NCI-H345 treated with DMSO at 0.1 percent for 48 hours (cell line): ENCODE measurements at regions not wholly inside any gene's neighbourhood (a gene's known extent, or its start where the extent isn't known, plus 50 kb on each side); places are given as distances from the start of the nearest gene placed in this dataset.
"Not testable (repeated sequence)": the region's sequence is repeated elsewhere in the genome, so short reads cannot be mapped to it uniquely, and the experiment has no call there.

Source experiments
- DNase-seq: peaks from one replicate; lab custom pipeline; 2025; ENCODE audit not compliant: unreplicated experiment; lab: John Stamatoyannopoulos, UW

DNA sequence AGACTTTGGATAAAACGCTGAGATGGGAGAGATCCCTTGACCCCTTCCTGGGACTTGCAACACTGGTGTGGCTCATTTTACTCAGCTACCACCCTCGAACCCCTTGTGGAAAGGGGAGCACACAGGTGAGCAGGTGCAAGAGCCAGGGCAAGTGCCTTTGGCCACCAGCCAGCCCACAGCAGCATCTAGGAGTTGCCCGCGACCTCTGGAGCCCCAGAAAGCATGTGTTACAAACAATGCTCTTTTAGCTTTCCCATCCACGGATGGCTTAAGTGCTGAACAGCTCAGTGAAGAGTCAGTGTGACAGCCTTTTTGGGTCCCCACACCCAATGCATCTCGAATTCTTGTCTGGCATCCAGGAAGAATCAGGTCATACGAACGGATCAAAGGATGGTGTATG, 197.8 kb downstream of the MEMO1 start:
- no peak for DNase-seq

DNA sequence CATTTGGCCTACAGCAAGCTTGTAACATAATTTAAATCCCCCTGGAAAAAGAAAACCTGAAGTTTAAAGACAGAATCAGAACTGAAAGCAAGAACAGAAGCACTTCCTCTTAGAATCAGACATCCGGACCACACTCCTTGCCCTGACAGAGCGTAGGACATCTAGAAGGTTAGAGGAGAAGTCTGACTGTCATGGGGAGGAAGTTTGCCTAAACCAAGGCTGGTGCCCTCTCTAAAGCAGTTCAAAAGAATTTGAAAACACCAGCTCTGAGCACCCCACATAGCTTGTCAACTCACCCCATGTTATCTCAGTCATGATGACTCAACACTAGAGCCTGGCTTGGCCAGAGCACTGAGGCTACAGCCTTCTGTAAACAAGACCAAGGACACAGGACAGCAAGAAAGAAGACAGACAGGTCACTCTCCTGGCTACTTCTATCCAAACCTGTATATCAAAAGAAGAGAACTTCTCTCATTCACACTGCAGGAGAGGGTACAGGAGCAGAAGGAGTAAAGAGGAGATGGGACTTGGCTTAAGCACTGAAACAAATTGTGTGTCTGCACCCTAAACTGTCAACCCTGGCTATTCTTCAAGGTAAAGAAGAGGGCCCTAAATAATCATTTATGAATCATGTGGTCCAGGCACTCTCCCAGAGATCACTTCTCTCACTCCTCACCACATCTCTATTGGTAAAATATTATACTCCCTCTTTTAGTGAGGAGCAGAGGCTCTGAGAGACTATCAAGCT, 198.6 kb downstream of the MEMO1 start:
- DNase-seq = no peak

DNA sequence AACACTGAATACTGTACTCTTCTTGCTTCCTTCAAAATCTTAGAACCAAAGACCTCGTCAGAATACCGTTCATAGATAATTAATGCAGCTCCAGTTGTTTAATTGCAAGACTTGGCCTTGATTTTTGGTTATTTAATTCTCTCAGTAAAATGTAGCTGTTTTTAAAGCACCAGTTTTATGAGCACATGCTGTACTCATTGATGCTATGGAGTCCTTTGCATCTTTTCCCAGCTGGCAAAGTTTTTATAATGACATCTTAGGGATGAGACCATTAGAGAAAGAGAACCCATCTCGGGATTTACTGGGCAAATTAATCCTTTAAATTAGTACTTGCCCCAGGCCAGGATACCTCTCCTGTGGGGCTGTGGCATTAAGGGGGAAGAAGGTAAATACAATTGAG, 199.3 kb downstream of the MEMO1 start:
- DNase-seq = no peak

DNA sequence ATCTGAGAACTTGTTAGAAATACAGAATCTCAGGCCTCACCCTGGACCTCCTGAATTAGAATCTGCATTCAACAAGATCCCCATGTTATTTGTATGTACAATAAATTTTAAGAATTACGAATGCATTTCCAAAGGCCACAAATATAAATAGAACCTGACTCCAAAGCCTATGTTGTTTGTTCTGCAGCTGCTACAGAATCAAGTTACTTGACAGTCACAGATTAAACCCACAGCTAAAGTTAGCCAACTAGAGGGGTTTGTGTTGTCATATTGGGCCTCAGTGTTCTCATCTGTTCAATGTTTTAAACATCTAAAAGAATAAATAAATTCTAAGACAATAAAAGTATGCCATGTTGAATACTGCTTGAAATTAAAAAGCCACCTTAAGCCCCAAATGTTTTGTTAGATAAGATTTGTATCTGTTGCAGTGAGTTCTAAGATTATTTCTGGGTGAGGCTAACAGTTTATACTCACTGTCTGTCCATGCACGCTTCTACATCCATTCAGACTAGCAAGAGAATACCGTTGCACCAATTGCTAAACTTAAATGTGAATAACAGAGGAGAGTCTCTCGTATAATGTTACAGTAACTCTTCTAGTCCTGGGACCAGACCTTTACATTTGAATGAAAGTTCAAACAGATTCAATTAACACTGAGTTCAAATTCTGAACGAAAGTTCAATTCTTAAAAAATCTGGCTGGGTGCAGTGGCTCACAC, 200.4 kb downstream of the MEMO1 start:
- DNase-seq = no peak

DNA sequence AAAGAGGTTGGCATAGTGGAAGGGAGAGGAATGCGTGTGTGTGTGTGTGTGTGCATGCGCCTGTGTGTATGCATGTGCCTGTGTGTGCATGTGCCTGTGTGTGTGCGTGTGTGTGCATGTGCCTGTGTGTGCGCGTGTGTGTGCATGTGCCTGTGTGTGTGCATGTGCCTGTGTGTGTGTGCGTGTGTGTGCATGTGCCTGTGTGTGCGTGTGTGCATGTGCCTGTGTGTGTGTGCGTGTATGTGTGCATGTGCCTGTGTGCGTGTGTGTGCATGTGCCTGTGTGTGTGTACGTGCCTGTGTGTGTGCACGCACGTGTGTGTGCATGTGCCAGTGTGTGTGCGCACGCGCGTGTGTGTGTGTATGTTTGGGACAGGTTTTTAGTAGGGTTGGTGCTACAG, 205.1 kb downstream of the MEMO1 start:
- DNase-seq = no peak

DNA sequence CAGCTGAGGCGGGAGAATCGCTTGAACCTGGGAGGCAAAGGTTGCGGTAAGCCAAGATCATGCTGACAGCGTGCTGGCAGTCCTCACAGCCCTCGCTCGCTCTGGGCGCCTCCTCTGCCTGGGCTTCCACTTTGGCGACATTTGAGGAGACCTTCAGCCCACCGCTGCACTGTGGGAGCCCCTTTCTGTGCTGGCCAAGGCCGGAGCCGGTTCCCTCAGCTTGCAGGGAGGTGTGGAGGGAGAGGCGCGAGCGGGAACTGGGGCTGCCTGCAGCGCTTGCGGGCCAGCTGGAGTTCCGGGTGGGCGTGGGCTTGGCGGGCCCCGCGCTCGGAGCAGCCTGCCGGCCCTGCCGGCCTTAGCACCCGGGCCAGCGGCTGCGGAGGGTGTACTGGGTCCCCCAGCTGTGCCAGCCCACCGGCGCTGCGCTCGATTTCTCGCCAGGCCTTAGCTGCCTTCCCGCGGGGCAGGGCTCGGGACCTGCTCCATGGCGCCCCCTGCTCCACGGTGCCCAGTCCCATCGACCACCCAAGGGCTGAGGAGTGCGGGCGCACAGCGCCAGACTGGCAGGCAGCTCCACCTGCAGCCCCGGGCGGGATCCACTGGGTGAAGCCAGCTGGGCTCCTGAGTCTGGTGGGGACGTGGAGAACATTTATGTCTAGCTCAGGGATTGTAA, 207.2 kb downstream of the MEMO1 start:
- not testable (repeated sequence) for DNase-seq

DNA sequence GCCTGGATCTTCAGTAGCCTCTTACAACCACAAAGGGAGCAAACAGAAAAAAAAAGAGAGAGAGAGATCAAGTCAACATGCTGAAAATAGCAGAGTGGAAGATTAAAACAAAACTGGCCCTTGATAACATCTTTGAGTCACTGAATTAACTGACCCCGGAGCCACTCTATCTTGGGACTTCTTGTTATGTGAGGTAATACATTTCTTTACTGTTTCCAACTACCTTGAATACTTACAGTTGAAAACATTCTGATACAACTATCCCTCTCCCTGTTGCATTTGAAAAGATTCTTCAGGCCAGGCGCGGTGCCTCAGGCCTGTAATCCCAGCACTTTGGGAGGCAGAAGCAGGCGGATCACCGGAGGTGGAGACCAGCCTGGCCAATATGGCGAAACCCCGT, 208.1 kb downstream of the MEMO1 start:
- no peak for DNase-seq

DNA sequence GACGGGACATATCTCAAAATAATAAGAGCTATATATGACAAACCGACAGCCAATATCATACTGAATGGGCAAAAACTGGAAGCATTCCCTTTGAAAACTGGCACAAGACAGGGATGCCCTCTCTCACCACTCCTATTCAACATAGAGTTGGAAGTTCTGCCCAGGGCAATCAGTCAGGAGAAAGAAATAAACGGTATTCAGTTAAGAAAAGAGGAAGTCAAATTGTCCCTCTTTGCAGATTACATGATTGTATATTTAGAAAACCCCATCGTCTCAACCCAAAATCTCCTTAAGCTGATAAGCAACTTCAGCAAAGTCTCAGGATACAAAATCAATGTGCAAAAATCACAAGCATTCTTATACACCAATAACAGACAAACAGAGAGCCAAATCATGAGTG, 211.5 kb downstream of the MEMO1 start:
- DNase-seq = not testable (repeated sequence)

DNA sequence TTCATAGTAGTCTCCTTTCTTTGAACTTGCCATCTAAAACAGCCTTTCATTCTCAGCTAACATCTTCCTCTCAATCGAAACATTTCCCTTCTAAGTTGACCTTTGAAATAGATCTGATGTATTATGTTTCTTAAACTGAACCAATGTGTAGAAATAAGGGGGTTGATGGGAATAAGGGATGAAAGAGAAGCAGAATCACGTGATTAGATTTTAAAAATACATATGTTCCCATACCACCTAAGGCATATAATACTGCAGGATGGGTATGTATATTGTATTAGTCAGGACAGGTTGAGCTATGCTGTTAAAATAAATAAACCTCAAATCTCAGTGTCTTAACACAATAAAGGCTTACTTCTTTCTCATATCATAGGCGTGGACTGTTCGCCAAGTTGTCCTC, 207.5 kb upstream of the SRD5A2 start:
- no peak for DNase-seq

DNA sequence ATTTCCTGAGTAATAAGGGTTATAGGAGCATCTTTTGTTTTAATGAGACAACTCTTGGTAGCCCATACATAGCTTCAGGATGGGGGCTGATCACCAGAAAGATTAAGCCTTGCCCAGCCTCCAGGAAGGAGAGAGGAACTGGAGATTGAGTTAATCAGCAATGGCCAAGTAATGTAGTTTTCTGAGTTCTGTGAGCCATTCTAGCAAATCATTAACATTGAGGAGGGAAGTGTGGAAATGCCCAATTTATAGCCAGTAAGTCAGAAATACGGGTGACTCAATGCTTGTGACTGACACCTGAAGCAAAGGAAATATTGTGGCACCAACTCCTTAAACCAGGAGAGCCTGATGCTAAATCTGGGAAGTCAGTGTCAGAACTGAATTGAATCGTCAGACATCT, 205.1 kb upstream of the SRD5A2 start:
- DNase-seq = no peak

DNA sequence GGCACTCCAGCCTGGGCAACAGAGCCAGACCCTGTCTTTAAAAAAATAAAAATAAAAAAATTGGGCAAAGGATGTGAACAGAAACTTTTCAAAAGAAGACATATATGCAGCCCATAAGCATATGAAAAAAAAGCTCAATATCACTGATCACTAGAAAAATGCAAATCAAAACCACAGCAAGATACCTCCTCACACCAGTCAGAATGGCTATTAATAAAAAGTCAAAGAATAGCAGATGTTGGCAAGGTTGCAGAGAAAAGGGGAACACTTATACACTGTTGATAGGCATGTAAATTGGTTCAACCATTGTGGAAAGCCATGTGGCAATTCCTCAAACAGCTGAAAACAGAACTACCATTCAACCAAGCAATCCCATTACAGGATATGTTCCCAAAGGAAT, 204.1 kb upstream of the SRD5A2 start:
- DNase-seq = no peak

DNA sequence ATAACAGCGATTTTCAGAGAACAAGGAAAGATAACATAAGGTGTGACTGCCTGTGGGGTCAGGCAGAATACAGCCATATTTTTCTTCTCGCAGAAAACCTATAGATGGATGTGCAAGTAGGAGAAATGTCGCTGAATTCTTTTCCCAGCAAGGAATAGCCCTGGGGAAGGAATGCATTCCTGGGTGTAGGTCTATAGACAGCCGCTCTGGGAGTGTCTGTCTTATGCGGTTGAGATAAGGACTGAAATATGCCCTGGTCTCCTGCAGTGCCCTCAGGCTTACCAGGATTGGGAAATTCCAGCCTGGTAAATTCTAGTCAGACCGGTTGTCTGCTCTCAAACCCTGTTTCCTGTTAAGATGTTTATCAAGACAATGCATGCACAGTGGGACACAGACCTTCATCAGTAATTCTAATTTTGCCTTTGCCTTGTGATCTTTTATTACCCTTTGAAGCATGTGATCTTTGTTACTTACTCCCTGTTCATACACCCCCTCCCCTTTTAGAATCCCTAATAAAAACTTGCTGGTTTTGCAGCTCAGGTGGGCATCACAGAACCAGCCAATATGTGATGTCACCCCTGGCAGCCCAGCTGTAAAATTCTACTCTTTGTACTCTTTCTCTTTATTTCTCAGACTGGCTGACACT, 202.8 kb upstream of the SRD5A2 start:
- DNase-seq = not testable (repeated sequence)

DNA sequence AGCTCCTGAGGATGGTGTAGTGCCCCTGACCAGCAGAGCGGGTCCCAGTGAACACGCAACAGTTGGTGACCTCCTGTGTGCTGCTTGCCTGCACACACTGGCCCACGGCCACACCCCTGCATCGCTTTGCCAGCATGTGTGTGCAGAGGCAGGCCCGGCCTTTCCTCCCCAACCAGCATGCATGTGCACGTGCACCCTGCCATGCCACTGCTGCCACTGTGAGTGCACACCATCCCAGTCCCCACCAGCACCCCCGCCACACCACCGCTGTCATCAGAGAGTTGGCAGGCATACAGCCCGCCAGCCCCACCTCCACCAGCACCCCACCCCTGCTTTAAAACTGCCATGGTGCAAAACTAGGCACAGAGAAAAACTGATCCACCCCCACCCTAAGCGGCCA, 197.4 kb upstream of the SRD5A2 start:
- no peak for DNase-seq

DNA sequence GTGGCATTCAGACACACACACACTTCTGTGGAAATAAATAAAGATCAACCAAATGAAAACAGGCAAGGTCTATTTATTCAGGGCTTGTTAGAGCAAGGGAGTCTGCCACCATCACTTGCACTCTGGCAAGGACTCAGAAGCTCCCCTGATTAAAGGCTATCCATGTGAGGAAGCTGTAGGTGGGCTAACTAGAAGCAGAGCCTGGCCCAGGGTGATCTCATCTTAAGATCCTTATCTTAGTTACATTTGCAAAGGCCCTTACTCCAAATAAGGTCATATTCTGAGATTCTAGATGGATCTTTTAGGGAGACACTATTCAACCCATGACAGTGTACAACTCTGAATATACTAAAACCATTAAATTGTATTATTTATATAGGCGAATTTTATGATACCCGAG, 190.0 kb upstream of the SRD5A2 start:
- DNase-seq = no peak

DNA sequence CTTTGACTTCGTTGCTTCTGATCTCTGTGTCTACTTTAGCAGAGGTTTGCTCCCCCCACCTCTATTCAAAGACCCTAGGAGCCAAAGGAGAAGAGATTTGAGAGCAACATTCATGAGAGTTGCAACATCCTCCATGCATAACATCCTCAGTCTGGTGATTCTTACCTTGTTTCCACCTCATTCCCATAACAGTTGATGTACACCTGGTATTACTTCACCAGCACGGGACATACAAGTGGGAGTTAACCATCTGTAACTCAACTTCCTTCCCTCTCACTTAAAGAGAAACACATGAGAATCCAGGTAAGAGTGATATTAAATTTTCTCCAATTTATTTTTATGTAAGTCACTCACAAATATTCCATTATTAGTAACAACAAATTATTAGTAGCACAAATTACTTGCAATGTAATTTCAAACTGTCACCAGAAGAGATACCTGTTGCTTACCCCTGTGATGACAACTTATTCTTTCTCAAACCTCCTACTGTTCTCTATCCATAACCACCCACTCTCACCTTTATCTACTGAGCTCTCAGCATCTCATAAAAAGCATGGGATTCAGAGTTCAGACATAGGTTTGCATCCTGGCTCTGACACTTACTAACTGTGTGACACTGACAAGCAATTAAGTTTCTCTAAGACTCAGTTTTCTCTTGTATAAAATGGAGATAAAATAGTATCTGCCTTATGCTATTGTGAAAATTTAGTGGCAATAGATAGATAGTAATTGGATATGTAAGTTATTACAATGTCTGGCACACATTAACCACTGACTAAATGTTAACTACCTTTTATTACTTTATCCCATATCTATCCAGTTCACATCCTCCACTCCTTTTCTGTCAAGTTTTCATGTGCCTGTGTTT, 184.6 kb upstream of the SRD5A2 start:
- DNase-seq = no peak

DNA sequence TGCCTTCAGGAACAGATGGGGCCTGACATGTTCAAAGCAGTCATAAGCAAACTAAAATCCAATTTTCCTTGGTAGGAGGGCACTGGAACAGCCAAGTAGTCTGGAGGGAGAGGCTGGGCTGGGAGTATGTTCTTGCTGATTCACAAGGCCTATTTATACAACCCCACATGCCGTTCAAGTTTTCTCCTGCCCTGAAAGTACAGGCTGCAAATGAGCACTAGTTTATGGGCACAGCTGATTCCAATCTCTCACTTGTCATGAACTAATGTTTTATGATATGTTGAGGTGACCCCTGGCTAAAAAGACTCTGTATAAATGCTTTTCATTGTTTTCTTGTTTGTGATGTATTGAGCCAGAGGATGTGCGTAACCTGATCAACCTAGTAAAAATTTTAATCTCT, 183.4 kb upstream of the SRD5A2 start:
- no peak for DNase-seq

DNA sequence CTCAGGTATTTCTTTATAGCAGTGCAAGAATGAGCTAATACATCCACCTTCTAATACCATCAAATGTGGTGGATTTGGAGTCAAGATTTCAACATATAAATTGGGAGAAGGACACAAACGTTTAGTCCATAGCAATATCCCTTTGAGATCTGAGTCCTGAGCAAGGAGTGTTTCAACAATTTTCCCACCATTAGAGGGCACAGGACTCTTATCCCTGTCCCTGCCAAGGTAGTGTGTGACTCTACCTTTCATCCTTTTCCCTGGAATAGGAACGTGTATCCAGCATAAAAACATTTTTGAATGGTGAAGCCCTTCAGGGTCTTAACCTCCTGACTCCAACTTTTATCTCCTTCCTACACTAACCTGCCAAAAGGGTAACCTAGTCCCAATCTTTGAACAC, 181.3 kb upstream of the SRD5A2 start:
- DNase-seq = no peak

DNA sequence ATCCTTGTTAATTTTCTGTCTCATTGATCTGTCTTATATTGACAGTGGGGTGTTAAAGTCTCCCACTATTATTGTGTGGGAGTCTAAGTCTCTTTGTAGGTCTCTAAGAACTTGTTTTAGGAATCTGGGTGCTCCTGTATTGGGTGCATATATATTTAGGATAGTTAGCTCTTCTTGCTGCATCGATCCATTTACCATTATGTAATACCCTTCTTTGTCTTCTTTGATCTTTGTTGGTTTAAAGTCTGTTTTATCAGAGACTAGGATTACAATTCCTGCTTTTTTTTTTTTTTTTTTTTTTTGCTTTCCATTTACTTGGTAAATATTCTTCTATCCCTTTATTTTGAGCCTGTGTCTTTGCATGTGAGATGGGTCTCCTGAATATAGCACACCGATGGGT, 176.6 kb upstream of the SRD5A2 start:
- not testable (repeated sequence) for DNase-seq

DNA sequence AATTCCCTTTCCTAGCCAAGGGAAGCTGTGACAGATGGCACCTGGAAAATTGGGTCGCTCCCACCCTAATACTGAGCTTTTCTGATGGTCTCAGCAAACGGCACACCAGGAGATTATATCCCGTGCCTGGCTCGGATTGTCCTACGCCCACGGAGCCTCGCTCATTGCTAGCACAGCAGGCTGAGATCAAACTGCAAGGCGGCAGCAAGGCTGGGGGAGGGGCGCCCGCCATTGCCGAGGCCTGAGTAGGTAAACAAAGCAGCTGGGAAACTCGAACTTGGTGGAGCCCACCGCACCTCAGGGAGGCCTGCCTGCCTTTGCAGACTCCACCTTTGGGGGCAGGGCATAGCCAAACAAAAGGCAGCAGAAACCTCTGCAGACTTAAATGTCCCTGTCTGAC, 168.0 kb upstream of the SRD5A2 start:
- DNase-seq = not testable (repeated sequence)

DNA sequence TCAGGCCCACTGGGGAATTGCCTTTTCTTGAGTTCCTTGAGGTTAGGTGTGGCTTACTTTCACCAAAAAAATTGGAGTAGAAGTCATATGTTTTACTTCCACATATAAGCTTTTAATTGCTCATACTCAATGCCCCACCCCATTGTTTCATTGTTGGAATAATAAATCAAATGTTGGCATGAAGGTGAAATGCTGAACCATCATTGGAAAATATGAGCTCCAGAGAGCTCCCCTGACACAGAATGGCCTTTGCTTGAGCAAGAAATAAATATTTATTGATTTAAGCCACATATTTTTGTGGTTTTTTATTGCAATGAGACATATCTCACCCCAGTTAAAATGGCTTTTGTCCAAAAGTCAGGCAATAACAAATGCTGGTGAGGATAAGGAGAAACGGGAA, 167.3 kb upstream of the SRD5A2 start:
- DNase-seq = no peak

DNA sequence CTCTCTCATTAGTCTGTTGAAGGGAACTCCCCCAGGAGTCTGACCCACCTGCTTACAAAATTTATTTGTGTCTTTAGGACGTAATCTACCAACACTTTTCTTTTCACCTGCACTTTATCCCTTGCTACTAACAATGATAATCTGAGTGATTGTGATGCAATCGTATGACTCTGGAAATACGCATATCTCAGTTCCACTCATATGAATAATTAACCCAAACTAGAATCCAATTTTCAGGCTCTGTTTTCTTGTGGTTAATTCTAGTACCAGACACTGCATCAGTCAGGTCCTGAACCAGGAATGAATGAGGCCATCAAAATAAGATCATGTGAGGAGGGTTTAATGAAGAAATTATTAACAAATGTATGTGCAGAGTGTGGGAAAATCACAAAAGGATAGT, 158.4 kb upstream of the SRD5A2 start:
- no peak for DNase-seq
